Liver (tissue), 7 donors: ENCODE measurements at regions not wholly inside any gene's neighbourhood (a gene's known extent, or its start where the extent isn't known, plus 50 kb on each side); places are given as distances from the start of the nearest gene placed in this dataset.

Experiments
- DNase-seq: peaks from one replicate; pipeline ENCODE4 v3.0.0-alpha.2; 2017; ENCODE audit warnings: low spot score
- H3K27ac ChIP-seq, 2 donors: one replicate each; pipeline ENCODE4 v1.7.0; 2013; ENCODE audit warnings: inconsistent platforms in 2 of 2, low read length in 2 of 2, control low read depth in 1 of 2, low read depth in 1 of 2, mild to moderate bottlenecking in 1 of 2
- H3K27me3 ChIP-seq, 4 donors: one replicate each; pipeline versions ENCODE4 v1.6.1 to v1.7.0; 2013; ENCODE audit warnings: low read length in 3 of 4, inconsistent platforms in 1 of 4, mild to moderate bottlenecking in 1 of 4, moderate library complexity in 1 of 4; ENCODE audit not compliant: control insufficient read depth in 4 of 4, insufficient read depth in 4 of 4
- H3K36me3 ChIP-seq, 4 donors: one replicate each; pipeline versions ENCODE4 v1.6.1 to v1.7.0; 2013; ENCODE audit warnings: low read length in 3 of 4, mild to moderate bottlenecking in 3 of 4, low read depth in 1 of 4, moderate library complexity in 1 of 4; ENCODE audit not compliant: control insufficient read depth in 4 of 4, insufficient read depth in 3 of 4
- H3K4me1 ChIP-seq, 4 donors: one replicate each; pipeline versions ENCODE4 v1.6.1 to v1.7.0; 2013; ENCODE audit warnings: low read length in 3 of 4, mild to moderate bottlenecking in 3 of 4, moderate library complexity in 1 of 4; ENCODE audit not compliant: control insufficient read depth in 4 of 4, insufficient read depth in 4 of 4
- H3K4me3 ChIP-seq, 3 donors: one replicate each; pipeline versions ENCODE4 v1.6.1 to v1.7.0; 2013; ENCODE audit warnings: low read length in 3 of 3, control low read depth in 1 of 3, low read depth in 1 of 3, mild to moderate bottlenecking in 1 of 3
- H3K9ac ChIP-seq, 2 donors: one replicate each; pipeline ENCODE4 v1.7.0; 2013; ENCODE audit warnings: low read length in 2 of 2, mild to moderate bottlenecking in 2 of 2, moderate library complexity in 2 of 2, control low read depth in 1 of 2, low read depth in 1 of 2
- H3K9me3 ChIP-seq, 4 donors: one replicate each; pipeline versions ENCODE4 v1.6.1 to v1.7.0; 2013; ENCODE audit warnings: low read length in 3 of 4; ENCODE audit not compliant: control insufficient read depth in 4 of 4
- FOXA1 ChIP-seq: IDR thresholded peaks from 2 replicates; pipeline ENCODE4 v1.6.1; 2016; ENCODE audit warnings: antibody characterized with exemption
- FOXA2 ChIP-seq: IDR thresholded peaks from 2 replicates; pipeline ENCODE4 v1.6.1; 2016; ENCODE audit warnings: antibody characterized with exemption
- HNF4A ChIP-seq, 2 donors: conservative IDR thresholded peaks; 2 replicates each; pipeline ENCODE4 v1.6.1; 2016; ENCODE audit warnings: antibody characterized with exemption in 2 of 2, mild to moderate bottlenecking in 2 of 2
- HNF4G ChIP-seq: IDR thresholded peaks from 2 replicates; pipeline ENCODE4 v1.6.1; 2016; ENCODE audit warnings: antibody characterized with exemption
- JUND ChIP-seq, 2 donors: IDR thresholded peaks; 2 replicates each; pipeline ENCODE4 v1.6.1; 2016; ENCODE audit warnings: antibody characterized with exemption in 2 of 2
- RAD21 ChIP-seq, 2 donors: IDR thresholded peaks; 2 replicates each; pipeline ENCODE4 v1.6.1; 2016; ENCODE audit warnings: antibody characterized with exemption in 2 of 2, mild to moderate bottlenecking in 2 of 2
- RXRA ChIP-seq, 2 donors: IDR thresholded peaks; 2 replicates each; pipeline ENCODE4 v1.6.1; 2017 to 2018; ENCODE audit warnings: antibody characterized with exemption in 2 of 2, mild to moderate bottlenecking in 1 of 2
- SP1 ChIP-seq: IDR thresholded peaks from 2 replicates; pipeline ENCODE4 v1.6.1; 2018; ENCODE audit warnings: antibody characterized with exemption, mild to moderate bottlenecking
- YY1 ChIP-seq: IDR thresholded peaks from 2 replicates; pipeline ENCODE4 v1.6.1; 2016; ENCODE audit warnings: antibody characterized with exemption, mild to moderate bottlenecking
- WGBS: extraction: QIAGEN DNeasy Blood & Tissue Kit; methylation state at CpG from one replicate; pipeline ENCODE4 v1.1.7; 2013; 5-methylcytosine and 5-hydroxymethylcytosine counted together
- TF ChIP-seq, protein P1 (sequence below): IDR thresholded peaks from 2 replicates; pipeline ENCODE4 v1.6.1; 2016; ENCODE audit warnings: antibody characterized with exemption
- TF ChIP-seq, protein P2 (sequence below): IDR thresholded peaks from 2 replicates; pipeline ENCODE4 v1.6.1; 2016; ENCODE audit warnings: antibody characterized with exemption
- TF ChIP-seq, protein P3 (sequence below): IDR thresholded peaks from 2 replicates; pipeline ENCODE4 v1.6.1; 2016; ENCODE audit warnings: antibody characterized with exemption, mild to moderate bottlenecking
- TF ChIP-seq, protein P4 (sequence below): IDR thresholded peaks from 2 replicates; pipeline ENCODE4 v1.6.1; 2016; ENCODE audit warnings: antibody characterized with exemption
- donor health status: healthy.
- donor health status: healthy.
- donor health status: healthy.
- donor health status: healthy.

DNA sequence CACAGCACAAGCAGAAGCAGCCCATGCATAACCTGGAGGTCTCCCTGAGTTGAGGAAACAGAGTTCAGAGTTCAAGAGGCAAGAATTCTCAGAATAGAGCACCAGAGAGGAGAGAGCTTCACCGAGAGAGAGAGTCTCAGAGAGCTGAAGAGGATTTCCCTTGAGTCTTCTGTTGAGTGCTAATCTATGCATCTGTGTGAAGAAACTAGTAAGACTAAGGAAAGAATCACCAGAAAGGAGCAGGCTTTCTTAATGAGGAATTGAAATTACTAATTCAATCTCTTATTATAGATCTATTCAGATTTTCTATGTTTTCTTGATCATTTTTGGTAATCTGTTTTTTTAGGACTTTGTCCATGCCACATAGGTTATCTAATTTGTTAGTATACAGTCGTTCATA is 89.3 kb upstream of the CTAGE1 start:
- Histone ChIP-seq H3K4me1 (no peaks in the 10 kb centered on the region), H3K9ac (no peak overlapping the region), H3K36me3 (no peaks in the 10 kb centered on the region), H3K27me3 (no peaks in the 10 kb centered on the region), H3K27ac (no peak overlapping the region), H3K9me3 (no peaks in the 10 kb centered on the region), H3K4me3 (no peak overlapping the region)
- WGBS: 75% methylated on average over 2 of the region's 2 CpGs
- DNase-seq: no peak
- no peak for TF ChIP-seq RXRA (IDR thresholded peaks at IDR 0.05)
- no peak for TF ChIP-seq FOXA1
- TF ChIP-seq, protein P1, sequence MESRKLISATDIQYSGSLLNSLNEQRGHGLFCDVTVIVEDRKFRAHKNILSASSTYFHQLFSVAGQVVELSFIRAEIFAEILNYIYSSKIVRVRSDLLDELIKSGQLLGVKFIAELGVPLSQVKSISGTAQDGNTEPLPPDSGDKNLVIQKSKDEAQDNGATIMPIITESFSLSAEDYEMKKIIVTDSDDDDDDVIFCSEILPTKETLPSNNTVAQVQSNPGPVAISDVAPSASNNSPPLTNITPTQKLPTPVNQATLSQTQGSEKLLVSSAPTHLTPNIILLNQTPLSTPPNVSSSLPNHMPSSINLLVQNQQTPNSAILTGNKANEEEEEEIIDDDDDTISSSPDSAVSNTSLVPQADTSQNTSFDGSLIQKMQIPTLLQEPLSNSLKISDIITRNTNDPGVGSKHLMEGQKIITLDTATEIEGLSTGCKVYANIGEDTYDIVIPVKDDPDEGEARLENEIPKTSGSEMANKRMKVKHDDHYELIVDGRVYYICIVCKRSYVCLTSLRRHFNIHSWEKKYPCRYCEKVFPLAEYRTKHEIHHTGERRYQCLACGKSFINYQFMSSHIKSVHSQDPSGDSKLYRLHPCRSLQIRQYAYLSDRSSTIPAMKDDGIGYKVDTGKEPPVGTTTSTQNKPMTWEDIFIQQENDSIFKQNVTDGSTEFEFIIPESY: no peak
- TF ChIP-seq HNF4G: no peak
- TF ChIP-seq, protein P2, sequence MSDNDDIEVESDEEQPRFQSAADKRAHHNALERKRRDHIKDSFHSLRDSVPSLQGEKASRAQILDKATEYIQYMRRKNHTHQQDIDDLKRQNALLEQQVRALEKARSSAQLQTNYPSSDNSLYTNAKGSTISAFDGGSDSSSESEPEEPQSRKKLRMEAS: no peak
- no peak for TF ChIP-seq YY1
- TF ChIP-seq FOXA2: no peak
- TF ChIP-seq RAD21 (IDR thresholded peaks at IDR 0.05): no peak
- TF ChIP-seq HNF4A (conservative IDR thresholded peaks at IDR 0.05): no peak
- TF ChIP-seq, protein P3, sequence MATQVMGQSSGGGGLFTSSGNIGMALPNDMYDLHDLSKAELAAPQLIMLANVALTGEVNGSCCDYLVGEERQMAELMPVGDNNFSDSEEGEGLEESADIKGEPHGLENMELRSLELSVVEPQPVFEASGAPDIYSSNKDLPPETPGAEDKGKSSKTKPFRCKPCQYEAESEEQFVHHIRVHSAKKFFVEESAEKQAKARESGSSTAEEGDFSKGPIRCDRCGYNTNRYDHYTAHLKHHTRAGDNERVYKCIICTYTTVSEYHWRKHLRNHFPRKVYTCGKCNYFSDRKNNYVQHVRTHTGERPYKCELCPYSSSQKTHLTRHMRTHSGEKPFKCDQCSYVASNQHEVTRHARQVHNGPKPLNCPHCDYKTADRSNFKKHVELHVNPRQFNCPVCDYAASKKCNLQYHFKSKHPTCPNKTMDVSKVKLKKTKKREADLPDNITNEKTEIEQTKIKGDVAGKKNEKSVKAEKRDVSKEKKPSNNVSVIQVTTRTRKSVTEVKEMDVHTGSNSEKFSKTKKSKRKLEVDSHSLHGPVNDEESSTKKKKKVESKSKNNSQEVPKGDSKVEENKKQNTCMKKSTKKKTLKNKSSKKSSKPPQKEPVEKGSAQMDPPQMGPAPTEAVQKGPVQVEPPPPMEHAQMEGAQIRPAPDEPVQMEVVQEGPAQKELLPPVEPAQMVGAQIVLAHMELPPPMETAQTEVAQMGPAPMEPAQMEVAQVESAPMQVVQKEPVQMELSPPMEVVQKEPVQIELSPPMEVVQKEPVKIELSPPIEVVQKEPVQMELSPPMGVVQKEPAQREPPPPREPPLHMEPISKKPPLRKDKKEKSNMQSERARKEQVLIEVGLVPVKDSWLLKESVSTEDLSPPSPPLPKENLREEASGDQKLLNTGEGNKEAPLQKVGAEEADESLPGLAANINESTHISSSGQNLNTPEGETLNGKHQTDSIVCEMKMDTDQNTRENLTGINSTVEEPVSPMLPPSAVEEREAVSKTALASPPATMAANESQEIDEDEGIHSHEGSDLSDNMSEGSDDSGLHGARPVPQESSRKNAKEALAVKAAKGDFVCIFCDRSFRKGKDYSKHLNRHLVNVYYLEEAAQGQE: no peak
- TF ChIP-seq SP1: no peak
- TF ChIP-seq, protein P4, sequence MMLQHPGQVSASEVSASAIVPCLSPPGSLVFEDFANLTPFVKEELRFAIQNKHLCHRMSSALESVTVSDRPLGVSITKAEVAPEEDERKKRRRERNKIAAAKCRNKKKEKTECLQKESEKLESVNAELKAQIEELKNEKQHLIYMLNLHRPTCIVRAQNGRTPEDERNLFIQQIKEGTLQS: no peak

DNA sequence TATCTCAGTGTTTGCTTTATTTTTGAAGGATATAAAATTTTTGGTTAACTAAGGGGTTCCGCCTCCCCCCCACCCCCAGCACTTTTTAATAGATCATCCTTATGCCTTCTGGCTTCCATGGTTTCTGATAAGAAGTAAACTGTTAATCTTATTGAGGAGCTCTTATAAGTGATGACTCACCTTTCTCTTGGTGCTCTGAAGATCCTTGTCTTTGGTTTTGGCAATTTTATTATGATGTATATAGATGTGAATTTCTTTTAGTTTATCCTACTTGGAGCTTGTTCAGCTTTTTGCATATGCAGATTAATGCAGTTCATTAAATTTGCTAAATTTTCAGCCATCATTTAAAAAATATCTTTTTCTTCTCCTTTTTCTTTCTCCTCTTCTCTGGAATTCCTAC is 91.7 kb upstream of the CTAGE1 start:
- H3K27ac ChIP-seq: no peak overlapping the region
- H3K4me1 ChIP-seq: peaks cover 0 to 1% (median 0%) of the 10 kb centered on the region in 4 donors
- TF ChIP-seq HNF4A (conservative IDR thresholded peaks at IDR 0.05) (no peak), JUND (IDR thresholded peaks at IDR 0.05) (no peak), RXRA (IDR thresholded peaks at IDR 0.05) (no peak), SP1 (no peak)
- TF ChIP-seq, protein P3: no peak
- H3K4me3 ChIP-seq: no peak overlapping the region
- no peaks in the 10 kb centered on the region for H3K9me3 ChIP-seq
- 0% methylated on average over 1 of the region's 1 CpG for WGBS
- no peaks in the 10 kb centered on the region for H3K36me3 ChIP-seq
- H3K27me3 ChIP-seq: no peaks in the 10 kb centered on the region
- H3K9ac ChIP-seq: no peak overlapping the region
- DNase-seq: no peak
